ENCODE measurements at regions not wholly inside any gene's neighbourhood (a gene's known extent, or its start where the extent isn't known, plus 50 kb on each side); places are given as distances from the start of the nearest gene placed in this dataset.
"Not testable (repeated sequence)": the region's sequence is repeated elsewhere in the genome, so short reads cannot be mapped to it uniquely, and the experiment has no call there.

DNA sequence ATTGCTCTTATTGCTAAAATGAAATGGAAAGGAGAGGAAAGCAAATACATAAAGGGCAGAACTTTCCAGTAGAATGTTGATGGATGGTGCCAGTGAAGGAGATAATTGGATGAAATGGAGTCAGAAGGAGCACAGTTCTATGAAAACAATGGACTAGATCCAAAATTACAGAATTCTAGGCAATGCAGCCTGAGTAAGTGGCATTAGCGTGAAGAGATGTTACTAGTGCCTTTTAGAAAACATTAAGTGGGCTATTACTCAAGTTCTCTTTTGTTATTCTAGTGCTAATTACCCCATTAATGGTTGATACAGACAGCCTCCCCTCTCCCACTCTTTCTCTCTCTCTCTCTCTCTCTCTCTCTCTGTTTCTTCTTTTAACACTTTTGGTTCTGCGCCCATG, 209.5 kb upstream of the RGS17 start:
- Mint-ChIP-seq H3K4me1 (no peaks in the 10 kb centered on the region), H3K36me3 (ENCODE audit: low read depth) (no peaks in the 10 kb centered on the region), H3K27ac (no peak overlapping the region), H3K9me3 (peaks cover 3% of the 10 kb centered on the region), H3K4me3 (no peak overlapping the region), H3K27me3 (no peaks in the 10 kb centered on the region)
- TF ChIP-seq, protein P1, sequence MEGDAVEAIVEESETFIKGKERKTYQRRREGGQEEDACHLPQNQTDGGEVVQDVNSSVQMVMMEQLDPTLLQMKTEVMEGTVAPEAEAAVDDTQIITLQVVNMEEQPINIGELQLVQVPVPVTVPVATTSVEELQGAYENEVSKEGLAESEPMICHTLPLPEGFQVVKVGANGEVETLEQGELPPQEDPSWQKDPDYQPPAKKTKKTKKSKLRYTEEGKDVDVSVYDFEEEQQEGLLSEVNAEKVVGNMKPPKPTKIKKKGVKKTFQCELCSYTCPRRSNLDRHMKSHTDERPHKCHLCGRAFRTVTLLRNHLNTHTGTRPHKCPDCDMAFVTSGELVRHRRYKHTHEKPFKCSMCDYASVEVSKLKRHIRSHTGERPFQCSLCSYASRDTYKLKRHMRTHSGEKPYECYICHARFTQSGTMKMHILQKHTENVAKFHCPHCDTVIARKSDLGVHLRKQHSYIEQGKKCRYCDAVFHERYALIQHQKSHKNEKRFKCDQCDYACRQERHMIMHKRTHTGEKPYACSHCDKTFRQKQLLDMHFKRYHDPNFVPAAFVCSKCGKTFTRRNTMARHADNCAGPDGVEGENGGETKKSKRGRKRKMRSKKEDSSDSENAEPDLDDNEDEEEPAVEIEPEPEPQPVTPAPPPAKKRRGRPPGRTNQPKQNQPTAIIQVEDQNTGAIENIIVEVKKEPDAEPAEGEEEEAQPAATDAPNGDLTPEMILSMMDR (IDR thresholded peaks at IDR 0.05): no peak
- ATAC-seq (ENCODE audit: low read depth) (no peak), DNase-seq (no peak)
- POLR2A ChIA-PET: no interaction called here
- intact Hi-C loops (cut with micrococcal nuclease): no loop called here
- CTCF ChIA-PET: no interaction called here

DNA sequence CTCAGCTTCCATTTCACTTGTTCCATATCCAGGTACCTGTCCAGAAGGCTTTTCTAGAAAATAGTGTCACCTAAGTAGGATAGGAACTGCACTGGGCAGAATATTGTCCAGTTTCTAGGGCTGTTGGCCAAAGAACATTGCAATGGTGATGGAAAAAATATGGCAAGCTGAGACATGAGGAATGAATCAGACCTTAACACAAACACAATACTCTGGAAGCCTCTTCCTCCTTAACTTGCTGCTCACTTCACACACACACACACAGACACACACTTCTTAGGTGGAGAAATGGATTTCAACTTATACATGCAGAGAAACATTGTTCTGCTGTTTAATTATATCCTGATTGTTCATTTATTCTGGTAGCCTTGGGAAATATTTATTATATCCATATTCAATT, 203.0 kb upstream of the RGS17 start:
- H3K9me3 Mint-ChIP-seq: peaks cover 11% of the 10 kb centered on the region
- intact Hi-C loops (cut with micrococcal nuclease): no loop called here

DNA sequence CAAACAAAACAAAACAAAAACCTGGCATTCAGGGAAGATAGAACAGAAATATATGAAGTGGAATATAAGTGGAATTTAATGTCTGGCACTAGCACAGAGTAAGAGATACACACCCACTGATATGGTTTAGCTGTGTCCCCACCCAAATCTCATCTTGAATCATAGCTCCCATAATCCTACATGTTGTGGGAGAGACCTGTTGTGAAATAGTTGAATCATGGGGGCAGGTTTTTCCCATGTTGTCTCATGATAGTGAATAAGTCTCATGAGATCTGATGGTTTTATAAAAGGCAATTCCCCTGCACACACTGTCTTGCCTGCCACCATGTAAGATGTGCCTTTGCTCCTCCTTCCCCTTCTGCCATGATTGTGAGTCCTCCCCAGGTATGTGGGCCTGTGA, 200.1 kb upstream of the RGS17 start:
- DNase-seq; CTCF ChIA-PET; H3K36me3 Mint-ChIP-seq (ENCODE audit: low read depth); intact Hi-C loops (cut with micrococcal nuclease); H3K27ac Mint-ChIP-seq; ATAC-seq (ENCODE audit: low read depth); H3K4me3 Mint-ChIP-seq; H3K27me3 Mint-ChIP-seq; H3K4me1 Mint-ChIP-seq; POLR2A ChIA-PET: not testable (repeated sequence)
- peaks cover 11% of the 10 kb centered on the region for H3K9me3 Mint-ChIP-seq

More for the DNA sequence above, 203.0 kb upstream of the RGS17 start:
- TF ChIP-seq, protein P1 (IDR thresholded peaks at IDR 0.05): no peak
- Mint-ChIP-seq H3K27ac (no peak overlapping the region), H3K4me3 (no peak overlapping the region), H3K27me3 (no peaks in the 10 kb centered on the region), H3K36me3 (ENCODE audit: low read depth) (no peaks in the 10 kb centered on the region), H3K4me1 (no peaks in the 10 kb centered on the region)
- ChIA-PET POLR2A (no interaction called here), CTCF (no interaction called here)
- DNase-seq (no peak), ATAC-seq (ENCODE audit: low read depth) (no peak)

DNA sequence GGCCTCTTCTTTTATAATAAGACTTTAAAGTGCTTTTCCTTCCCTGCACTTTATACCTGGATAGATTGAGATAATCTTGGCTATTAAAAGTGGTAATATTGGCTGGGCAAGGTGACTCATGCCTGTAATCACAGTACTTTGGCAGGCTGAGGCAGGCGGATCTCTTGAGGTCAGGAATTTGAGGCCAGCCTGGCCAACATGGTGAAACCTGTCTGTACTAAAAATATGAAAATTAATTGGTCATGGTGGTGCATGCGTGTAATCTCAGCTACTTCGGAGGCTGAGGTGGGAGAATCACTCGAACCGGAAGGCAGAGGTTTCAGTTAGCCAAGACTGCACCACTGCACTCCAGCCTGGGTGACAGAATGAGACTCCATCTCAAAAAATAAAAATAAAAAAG, 197.1 kb upstream of the RGS17 start:
- ATAC-seq (ENCODE audit: low read depth) (no peak), DNase-seq (no peak)
- H3K4me3 Mint-ChIP-seq: no peak overlapping the region
- H3K9me3 Mint-ChIP-seq: peaks cover 11% of the 10 kb centered on the region
- no peaks in the 10 kb centered on the region for H3K36me3 Mint-ChIP-seq (ENCODE audit: low read depth)
- TF ChIP-seq, protein P1 (IDR thresholded peaks at IDR 0.05): no peak
- H3K27ac Mint-ChIP-seq: no peak overlapping the region
- CTCF ChIA-PET: no interaction called here
- POLR2A ChIA-PET: no interaction called here
- no peaks in the 10 kb centered on the region for H3K4me1 Mint-ChIP-seq
- no peaks in the 10 kb centered on the region for H3K27me3 Mint-ChIP-seq
- intact Hi-C loops (cut with micrococcal nuclease): no loop called here

DNA sequence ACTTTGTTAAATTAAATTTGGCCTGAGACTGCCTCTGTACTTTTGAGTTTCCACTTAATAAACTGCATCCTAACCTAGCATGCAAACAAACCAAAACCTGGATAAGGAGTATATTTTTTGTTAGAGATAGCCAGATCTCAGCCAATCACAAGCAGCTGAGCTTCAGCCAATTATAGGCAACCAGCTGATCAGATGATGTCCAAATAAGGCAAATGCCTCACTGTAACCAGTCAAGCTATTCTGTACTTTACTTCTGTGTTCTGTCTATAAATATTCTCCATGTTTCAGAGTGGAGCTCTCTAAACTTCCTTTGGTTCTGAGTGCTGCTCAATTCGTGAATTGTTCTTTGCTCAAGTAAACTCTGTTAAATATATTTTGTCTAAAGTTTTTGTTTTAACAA, 194.6 kb upstream of the RGS17 start:
- TF ChIP-seq, protein P1 (IDR thresholded peaks at IDR 0.05): no peak
- Mint-ChIP-seq H3K36me3 (ENCODE audit: low read depth) (no peaks in the 10 kb centered on the region), H3K4me3 (no peak overlapping the region), H3K4me1 (no peaks in the 10 kb centered on the region), H3K27me3 (no peaks in the 10 kb centered on the region), H3K27ac (no peak overlapping the region), H3K9me3 (peaks cover 3% of the 10 kb centered on the region)
- intact Hi-C loops (cut with micrococcal nuclease): no loop called here
- ATAC-seq (ENCODE audit: low read depth) (no peak), DNase-seq (no peak)
- POLR2A ChIA-PET: no interaction called here
- CTCF ChIA-PET: no interaction called here

DNA sequence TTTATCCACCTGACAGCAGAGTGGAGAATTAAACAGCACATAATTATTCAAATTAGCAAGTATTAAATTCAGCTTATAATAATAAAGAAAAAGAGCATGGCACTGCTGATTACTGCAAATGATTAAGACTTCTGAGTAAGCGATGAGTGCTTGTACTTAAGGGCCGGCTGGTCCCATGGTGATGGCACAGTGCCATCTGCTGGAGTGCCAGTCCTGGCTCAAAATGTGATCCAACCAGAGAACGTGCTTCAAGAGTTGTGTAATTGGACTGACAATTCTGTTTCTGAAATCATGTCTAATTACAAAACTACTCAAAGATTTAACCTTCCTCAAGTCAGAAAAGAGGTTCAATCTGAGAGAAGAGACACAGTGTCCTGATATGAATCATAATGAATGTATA, 181.6 kb upstream of the RGS17 start:
- POLR2A ChIA-PET: no interaction called here
- peaks cover 3% of the 10 kb centered on the region for H3K9me3 Mint-ChIP-seq
- no peaks in the 10 kb centered on the region for H3K27me3 Mint-ChIP-seq
- no peaks in the 10 kb centered on the region for H3K4me1 Mint-ChIP-seq
- TF ChIP-seq, protein P1 (IDR thresholded peaks at IDR 0.05): no peak
- CTCF ChIA-PET: no interaction called here
- no peak overlapping the region for H3K4me3 Mint-ChIP-seq
- DNase-seq (no peak), ATAC-seq (ENCODE audit: low read depth) (no peak)
- intact Hi-C loops (cut with micrococcal nuclease): no loop called here
- H3K27ac Mint-ChIP-seq: no peak overlapping the region
- H3K36me3 Mint-ChIP-seq (ENCODE audit: low read depth): no peaks in the 10 kb centered on the region
